Keratinocyte (primary cell): ENCODE measurements at regions not wholly inside any gene's neighbourhood (a gene's known extent, or its start where the extent isn't known, plus 50 kb on each side); places are given as distances from the start of the nearest gene placed in this dataset.

Source experiments
- CTCF ChIP-seq, 3 experiments: IDR thresholded peaks in 1 of 3; conservative IDR thresholded peaks in 1 of 3; optimal IDR thresholded peaks in 1 of 3; 2 replicates in 2 of 3; 3 replicates in 1 of 3; pipeline versions ENCODE3 to v1.5.1; 2011; ENCODE audit warnings: low read length in 3 of 3, mild to moderate bottlenecking in 3 of 3, moderate library complexity in 2 of 3, control low read depth in 1 of 3, inconsistent platforms in 1 of 3; ENCODE audit not compliant: insufficient read depth in 2 of 3; ENCODE audit errors: extremely low read depth in 1 of 3
- EZH2 ChIP-seq: IDR thresholded peaks from one replicate; pipeline ENCODE4 v1.6.1; 2012; ENCODE audit warnings: inconsistent platforms, mild to moderate bottlenecking, low read length, moderate library complexity

GRCh38 chr12:68078737-68079136, 80.8 kb downstream of the IFNG start:
- TF ChIP-seq EZH2 = no peak
- TF ChIP-seq CTCF (optimal IDR thresholded peaks at IDR 0.05 in 1 of 3, IDR thresholded peaks at IDR 0.05 in 1 of 3, conservative IDR thresholded peaks at IDR 0.05 in 1 of 3; ENCODE audit: extremely low read depth in 1 of 3, insufficient read depth in 2 of 3, low read length in 3 of 3) = no peak
